ENCODE measurements at regions not wholly inside any gene's neighbourhood (a gene's known extent, or its start where the extent isn't known, plus 50 kb on each side); places are given as distances from the start of the nearest gene placed in this dataset.

DNA sequence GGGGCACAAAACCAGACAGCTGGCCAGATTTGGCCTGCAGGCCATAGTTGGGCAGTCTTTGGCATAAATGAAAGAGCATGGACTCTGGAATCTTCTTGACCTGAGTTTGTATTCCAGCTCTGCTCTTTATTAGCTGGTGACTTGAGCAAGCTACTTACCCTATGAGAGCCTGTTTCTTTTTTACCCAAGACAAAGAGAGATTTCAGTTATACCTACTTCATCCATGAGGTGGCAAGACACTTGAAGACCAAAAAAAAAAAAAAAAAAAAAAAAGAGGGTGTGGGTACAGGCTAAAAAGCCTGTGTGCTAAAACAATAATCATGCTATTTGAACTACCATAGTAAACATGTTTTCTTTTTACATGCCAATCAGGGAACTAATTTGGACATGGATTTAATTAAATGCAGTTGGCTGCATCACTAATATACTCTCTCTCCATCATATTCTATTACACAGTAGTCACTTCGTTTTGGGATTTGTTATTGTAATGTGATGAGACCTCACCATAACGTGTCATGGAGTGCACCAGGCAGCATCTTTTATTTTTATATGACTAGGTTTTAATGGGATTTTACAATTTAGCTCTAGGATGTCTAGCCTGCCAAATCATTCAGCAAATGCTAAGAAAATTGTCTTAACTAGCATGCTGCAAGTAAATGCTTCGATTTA, 109.2 kb upstream of the FHIT start:
- TF ChIP-seq POLR2A (IDR thresholded peaks at IDR 0.05) = no peak
- TF ChIP-seq, protein P1, sequence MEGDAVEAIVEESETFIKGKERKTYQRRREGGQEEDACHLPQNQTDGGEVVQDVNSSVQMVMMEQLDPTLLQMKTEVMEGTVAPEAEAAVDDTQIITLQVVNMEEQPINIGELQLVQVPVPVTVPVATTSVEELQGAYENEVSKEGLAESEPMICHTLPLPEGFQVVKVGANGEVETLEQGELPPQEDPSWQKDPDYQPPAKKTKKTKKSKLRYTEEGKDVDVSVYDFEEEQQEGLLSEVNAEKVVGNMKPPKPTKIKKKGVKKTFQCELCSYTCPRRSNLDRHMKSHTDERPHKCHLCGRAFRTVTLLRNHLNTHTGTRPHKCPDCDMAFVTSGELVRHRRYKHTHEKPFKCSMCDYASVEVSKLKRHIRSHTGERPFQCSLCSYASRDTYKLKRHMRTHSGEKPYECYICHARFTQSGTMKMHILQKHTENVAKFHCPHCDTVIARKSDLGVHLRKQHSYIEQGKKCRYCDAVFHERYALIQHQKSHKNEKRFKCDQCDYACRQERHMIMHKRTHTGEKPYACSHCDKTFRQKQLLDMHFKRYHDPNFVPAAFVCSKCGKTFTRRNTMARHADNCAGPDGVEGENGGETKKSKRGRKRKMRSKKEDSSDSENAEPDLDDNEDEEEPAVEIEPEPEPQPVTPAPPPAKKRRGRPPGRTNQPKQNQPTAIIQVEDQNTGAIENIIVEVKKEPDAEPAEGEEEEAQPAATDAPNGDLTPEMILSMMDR (IDR thresholded peaks at IDR 0.05 in 8 of 11, conservative IDR thresholded peaks at IDR 0.05 in 3 of 11) = no peak

Measured in spleen (tissue), 7 donors.